ENCODE measurements at regions not wholly inside any gene's neighbourhood (a gene's known extent, or its start where the extent isn't known, plus 50 kb on each side); places are given as distances from the start of the nearest gene placed in this dataset.

DNA sequence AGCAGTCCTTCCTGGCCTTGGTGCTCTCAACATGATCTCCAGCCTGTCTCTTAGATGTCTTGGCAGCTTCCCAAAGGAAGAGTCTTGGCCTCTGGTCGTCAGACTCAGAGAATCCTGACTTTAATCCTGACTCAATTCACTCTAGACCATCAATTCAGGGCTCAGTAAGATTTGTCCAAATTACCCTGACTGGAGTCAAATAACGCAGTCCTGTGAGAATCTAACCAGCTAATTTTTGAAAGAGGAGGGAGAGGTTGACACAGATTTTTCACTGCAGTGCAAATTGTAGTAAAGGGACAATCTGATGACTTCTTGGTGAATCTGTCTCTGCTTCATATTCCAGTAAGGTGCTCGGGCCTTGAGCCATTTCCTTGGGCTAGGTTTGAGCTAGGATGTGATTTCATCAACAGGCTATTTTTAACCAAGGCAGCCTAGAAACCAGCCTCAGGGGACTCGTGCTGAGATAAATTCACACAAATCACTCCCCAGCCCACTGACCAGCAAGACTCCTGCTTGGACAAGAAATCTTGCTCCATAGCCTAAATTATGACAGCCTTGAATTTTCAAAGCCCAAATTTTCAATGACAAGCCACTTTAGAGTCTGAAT, 257.4 kb downstream of the ENC1 start:
- TF ChIP-seq, protein P1, sequence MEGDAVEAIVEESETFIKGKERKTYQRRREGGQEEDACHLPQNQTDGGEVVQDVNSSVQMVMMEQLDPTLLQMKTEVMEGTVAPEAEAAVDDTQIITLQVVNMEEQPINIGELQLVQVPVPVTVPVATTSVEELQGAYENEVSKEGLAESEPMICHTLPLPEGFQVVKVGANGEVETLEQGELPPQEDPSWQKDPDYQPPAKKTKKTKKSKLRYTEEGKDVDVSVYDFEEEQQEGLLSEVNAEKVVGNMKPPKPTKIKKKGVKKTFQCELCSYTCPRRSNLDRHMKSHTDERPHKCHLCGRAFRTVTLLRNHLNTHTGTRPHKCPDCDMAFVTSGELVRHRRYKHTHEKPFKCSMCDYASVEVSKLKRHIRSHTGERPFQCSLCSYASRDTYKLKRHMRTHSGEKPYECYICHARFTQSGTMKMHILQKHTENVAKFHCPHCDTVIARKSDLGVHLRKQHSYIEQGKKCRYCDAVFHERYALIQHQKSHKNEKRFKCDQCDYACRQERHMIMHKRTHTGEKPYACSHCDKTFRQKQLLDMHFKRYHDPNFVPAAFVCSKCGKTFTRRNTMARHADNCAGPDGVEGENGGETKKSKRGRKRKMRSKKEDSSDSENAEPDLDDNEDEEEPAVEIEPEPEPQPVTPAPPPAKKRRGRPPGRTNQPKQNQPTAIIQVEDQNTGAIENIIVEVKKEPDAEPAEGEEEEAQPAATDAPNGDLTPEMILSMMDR (conservative IDR thresholded peaks at IDR 0.05; ENCODE audit: low read length): no peak
- TF ChIP-seq EZH2phosphoT487 (IDR thresholded peaks at IDR 0.05; ENCODE audit: borderline replicate concordance): no peak

Data from Loucy (cell line).